ENCODE measurements at regions not wholly inside any gene's neighbourhood (a gene's known extent, or its start where the extent isn't known, plus 50 kb on each side); places are given as distances from the start of the nearest gene placed in this dataset.
"Not testable (repeated sequence)": the region's sequence is repeated elsewhere in the genome, so short reads cannot be mapped to it uniquely, and the experiment has no call there.

- no peak for DNase-seq
Observed at GRCh38 chr12:124705545-124706138, 138.2 kb upstream of the NCOR2 start.

GRCh38 chr12:124704619-124705018 lies 137.2 kb upstream of the NCOR2 start:
- DNase-seq, result no peak

GRCh38 chr12:124703856-124704255 lies 136.4 kb upstream of the NCOR2 start:
- no peak for DNase-seq

GRCh38 chr12:124702736-124703135 lies 135.3 kb upstream of the NCOR2 start:
- DNase-seq, result no peak

GRCh38 chr12:124700810-124701592 lies 133.6 kb upstream of the NCOR2 start:
- DNase-seq, result no peak

- DNase-seq, result no peak
Observed at GRCh38 chr12:124699909-124700308, 132.5 kb upstream of the NCOR2 start.

- DNase-seq, result no peak
Observed at GRCh38 chr12:124698998-124699305, 131.5 kb upstream of the NCOR2 start.

GRCh38 chr12:124698211-124698997 lies 131.0 kb upstream of the NCOR2 start:
- no peak for DNase-seq

DNA sequence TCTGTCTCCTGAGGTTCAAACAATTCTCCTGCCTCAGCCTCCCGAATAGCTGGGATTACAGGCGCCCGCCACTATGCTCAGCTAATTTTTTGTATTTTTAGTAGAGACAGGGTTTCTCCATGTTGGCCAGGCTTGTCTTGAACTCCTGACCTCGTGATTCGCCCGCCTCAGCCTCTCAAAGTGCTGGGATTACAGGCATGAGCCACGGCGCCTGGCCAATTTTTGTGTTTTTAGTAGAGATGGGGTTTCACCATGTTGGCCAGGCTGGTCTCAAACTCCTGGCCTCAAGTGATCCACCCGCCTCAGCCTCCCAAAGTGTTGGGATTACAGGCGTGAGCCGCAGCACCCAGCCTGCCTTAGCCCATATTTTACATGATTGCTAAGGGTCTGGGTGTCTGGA lies 130.3 kb upstream of the NCOR2 start:
- DNase-seq, result not testable (repeated sequence)

GRCh38 chr12:124696693-124697476 lies 129.5 kb upstream of the NCOR2 start:
- DNase-seq, result no peak

- DNase-seq, result peak in 1 of 2 experiments; percentile 16
Observed at GRCh38 chr12:124695861-124696260, 128.4 kb upstream of the NCOR2 start.

DNA sequence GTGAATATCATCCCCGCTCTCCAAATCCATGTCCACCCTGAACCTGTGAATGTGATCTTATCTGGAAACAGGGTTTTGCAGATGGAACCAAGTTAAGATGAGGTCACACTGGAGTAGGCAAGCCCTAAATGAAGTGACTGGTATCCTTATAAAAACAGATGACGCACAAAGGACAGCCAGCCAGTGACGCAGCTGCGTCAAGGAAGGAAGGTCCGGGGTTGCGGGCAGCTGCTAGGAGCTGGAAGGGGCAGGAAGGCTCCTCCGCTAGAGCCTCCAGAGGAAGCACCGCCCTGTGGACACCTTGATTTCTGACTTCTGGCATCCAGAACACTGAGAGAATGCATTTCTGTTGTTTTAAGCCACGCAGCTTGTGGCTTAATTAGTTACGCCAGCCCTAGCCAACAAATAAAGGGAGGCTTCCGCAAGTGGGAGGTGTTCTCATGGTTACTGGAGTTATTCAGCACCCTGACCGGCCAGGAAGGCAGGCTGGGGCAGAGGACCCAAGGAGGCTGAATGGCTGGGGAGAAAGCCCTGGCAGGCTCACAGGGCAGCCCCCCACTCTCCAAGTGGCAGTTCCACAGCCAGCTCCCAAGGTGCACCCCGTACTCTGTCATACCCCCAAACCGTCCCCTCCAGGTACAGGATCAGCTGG lies 127.6 kb upstream of the NCOR2 start:
- no peak for DNase-seq

- DNase-seq, result peak; percentile 37 to 54
Observed at GRCh38 chr12:124694250-124694649, 126.8 kb upstream of the NCOR2 start.

DNA sequence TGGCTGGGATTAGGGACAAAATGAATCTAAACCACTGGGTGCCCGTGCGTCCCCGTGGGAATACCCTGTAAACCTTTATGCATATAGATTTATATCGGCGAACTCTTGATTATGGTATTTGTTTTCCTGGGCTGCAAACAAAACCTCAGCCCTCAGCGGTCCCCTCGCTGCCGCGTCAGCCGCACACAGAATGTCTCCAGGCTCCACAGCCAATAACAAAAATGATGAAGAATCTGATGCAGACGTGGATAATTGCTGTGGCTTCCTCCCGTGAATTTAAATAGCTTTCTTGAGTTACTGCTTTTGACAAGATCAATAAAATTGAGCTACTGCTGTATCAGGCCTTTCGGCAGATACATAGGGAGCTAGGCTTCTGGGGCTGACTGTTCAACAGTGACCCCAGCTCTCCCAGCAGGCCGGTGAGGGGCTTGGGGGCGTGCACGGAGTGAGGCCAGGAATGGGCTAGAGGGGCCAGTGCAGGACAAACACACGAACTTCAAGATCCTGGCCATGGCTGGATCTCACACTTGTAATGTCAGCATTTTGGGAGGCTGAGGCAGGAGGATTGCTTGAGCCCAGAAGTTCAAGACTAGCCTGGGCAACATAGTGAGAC lies 125.8 kb upstream of the NCOR2 start:
- no peak for DNase-seq

DNA sequence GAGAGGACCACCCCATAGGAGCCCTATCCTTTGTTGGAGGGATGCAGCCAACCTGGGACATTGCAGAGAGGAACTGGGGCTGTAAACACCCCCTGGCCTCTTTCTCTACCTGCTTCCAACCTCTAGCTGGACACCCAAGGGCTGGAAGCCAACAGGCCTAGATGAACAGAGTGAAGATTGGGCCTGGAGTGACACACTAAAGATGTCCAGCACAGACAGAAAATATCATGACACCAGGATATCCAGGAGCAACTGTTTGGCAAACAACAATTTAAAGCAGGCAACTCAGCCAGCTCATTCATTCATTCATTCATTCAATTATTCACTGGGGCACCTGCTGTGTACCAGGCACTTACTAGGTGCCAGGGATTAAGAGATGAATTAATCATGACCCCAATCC lies 125.0 kb upstream of the NCOR2 start:
- DNase-seq, result no peak

GRCh38 chr12:124691429-124691828 lies 124.0 kb upstream of the NCOR2 start:
- DNase-seq, result no peak

GRCh38 chr12:124689631-124690030 lies 122.2 kb upstream of the NCOR2 start:
- no peak for DNase-seq

DNA sequence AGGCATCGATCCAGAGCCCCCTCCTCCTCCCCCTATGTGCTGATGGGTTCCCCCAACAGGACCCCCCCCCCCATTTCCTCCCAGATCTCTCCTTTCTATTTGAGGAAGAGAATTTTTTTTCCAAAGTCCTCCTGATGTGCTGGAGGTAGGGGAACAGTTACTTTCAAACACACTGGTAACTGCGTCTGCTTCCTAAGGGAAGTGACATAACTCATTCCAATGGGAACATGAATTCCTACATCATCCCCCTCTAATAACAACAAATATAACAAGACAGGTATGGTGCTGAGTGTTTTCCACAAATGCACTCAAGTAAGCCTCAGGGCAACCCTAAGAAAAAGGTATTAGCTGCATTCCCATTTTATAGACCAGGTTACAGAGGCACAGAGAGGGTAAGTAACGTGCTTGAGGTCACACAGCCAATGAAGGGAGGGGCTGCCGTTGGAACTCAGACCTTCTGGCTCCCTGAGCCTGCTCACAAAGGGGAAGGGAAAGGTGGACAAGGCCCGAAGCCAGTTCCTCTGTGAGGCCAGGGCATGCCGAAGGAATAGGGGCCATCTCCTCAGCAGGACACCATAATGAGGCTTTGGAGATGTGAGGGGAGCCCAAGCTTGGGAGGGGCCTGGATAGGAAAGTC lies 121.1 kb upstream of the NCOR2 start:
- no peak for DNase-seq

GRCh38 chr12:124687917-124688316 lies 120.5 kb upstream of the NCOR2 start:
- no peak for DNase-seq

DNA sequence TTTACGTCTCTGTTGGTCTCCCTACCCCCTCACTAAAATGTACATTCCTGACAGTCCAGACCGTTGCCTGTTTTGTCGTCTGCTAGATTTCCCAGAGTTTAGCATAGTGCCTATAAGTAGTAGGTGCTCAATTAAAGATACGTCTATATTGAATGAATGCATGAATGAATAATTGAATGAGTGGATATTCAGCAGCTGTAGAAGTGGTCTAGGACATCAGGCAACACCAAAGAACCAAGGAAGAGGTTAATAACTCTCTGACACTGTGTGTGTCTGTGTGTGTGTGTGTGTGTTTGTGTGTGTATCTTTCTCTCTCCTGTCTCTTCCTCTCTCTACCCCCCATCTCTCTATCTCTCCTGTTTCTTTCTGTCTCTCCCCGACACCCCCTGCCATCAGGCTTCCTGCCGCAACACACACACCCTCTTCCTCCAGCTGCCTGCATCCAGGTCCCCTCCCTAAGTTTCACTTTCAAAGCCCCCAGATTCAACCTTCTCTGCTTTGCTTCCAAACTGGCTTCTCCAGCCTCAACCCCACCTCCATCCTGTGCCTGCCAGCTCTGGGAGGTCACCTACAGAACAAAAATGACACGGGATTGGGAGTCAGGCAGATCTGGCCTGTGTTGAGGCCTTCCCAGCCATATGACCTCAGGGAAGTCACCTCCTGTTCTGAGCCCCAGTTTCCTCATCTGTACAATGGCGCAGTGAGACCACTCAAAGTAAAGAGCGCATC lies 119.9 kb upstream of the NCOR2 start:
- DNase-seq, result no peak
